GM18498 (cell line): ENCODE measurements at regions not wholly inside any gene's neighbourhood (a gene's known extent, or its start where the extent isn't known, plus 50 kb on each side); places are given as distances from the start of the nearest gene placed in this dataset.

Experiments
- ATAC-seq: cut with Tn5 transposase; IDR thresholded peaks from one replicate; pipeline ENCODE4 v1.9.1; 2021; ENCODE audit warnings: mild to moderate bottlenecking, moderate library complexity; ENCODE audit not compliant: unreplicated experiment

- no peak for ATAC-seq
Observed at GRCh38 chr18:59086522-59086921, 53.2 kb upstream of the SEC11C start.

- ATAC-seq, result no peak
Observed at GRCh38 chr18:59087391-59087790, 52.3 kb upstream of the SEC11C start.
